HG02981 (cell line): ENCODE measurements at regions not wholly inside any gene's neighbourhood (a gene's known extent, or its start where the extent isn't known, plus 50 kb on each side); places are given as distances from the start of the nearest gene placed in this dataset.
"Not testable (repeated sequence)": the region's sequence is repeated elsewhere in the genome, so short reads cannot be mapped to it uniquely, and the experiment has no call there.

Experiments used
- ATAC-seq: cut with Tn5 transposase; IDR thresholded peaks from one replicate; pipeline ENCODE4 v1.9.1; 2021; ENCODE audit warnings: mild to moderate bottlenecking, moderate library complexity; ENCODE audit not compliant: unreplicated experiment

GRCh38 chr3:72028726-72029125, 243.8 kb upstream of the PROK2 start:
- ATAC-seq, result not testable (repeated sequence)

GRCh38 chr3:72028307-72028706, 243.4 kb upstream of the PROK2 start:
- ATAC-seq, result not testable (repeated sequence)

DNA sequence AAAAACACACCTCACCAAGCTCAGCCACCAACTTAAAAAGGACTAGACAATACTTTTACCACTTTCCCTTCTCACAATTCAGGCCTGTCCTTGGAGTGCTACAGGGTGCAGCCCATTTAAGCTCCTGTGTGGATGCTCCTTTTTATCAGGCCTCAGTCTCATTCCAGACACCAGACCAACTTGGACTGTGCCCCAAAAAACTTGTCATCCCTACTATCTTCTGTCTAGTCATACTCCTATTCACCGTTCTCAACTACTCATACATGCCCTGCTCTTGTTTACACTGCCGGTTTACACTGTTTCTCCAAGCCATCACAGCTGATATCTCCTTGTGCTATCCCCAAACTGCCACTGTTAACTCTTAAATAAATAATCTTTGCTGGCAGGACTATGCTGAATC, 242.8 kb upstream of the PROK2 start:
- ATAC-seq, result not testable (repeated sequence)

- ATAC-seq, result no peak
Observed at GRCh38 chr3:72022027-72022426, 237.1 kb upstream of the PROK2 start.

DNA sequence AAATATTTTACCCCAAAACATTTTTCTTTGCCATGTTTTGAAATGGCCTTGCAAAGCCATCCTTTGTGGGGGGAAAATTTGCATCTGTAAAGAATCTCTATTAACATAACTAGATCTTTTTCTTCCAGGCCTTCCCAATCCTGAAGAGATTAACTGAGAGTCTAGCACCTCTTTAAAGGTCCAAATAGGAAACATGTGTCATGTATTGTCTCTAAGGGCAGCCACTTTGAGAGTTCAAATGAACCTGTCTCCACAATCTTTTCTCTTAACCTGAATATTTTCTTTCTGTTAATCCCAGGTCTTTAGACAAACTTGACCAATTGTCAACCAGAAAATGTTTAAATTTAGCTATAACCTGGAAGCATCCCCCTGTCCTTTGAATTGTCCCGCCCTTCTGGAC, 236.6 kb upstream of the PROK2 start:
- no peak for ATAC-seq

DNA sequence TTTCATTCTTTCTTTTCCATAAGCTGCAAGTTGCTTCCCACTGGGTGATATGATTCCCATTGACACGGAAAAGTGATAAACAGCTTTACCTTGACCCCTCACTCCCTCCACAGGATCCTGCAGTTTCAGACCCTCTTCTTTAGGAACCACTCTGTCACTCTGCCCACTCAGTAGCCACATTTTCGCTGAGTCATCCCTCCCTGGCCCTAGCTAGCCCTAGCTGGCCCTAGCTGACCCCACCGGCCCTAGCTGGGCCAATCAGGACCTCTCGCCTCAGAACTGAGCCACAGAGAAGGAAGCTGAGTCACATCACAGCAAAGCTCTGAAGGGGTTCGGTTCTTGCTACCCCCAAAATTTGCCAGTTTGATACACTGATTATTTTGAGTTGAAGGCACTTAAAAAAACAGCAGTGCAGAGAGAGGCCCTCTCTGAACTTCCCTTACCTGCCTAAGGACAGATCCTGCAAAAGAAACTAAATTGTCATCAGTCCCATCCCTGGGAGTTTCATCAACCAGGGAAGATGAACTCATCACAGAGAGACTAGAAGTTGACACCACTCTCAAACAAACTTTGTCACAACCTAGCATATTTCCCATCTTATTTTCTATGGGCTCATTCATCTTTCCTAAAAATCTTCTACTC, 233.5 kb upstream of the PROK2 start:
- no peak for ATAC-seq

- ATAC-seq, result no peak
Observed at GRCh38 chr3:72017935-72018334, 233.0 kb upstream of the PROK2 start.

DNA sequence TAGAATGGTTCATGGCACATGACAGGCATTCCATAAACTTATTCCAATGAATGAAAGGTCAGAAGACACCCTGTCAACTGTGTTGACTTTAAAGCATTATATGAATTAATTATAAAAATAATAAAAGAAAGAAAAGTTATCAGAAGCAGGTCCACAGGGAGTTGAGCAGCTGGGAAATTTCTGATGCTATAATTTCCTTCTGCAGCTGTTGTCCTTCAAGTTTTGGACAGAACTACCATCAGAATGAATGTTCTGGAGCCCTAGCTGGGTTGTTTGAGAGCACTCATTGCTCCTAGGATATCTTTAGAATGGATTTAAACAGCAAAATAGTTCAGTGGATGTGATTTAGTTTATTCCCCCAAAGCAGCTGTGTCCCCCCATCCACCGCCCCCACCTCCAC, 232.4 kb upstream of the PROK2 start:
- no peak for ATAC-seq

DNA sequence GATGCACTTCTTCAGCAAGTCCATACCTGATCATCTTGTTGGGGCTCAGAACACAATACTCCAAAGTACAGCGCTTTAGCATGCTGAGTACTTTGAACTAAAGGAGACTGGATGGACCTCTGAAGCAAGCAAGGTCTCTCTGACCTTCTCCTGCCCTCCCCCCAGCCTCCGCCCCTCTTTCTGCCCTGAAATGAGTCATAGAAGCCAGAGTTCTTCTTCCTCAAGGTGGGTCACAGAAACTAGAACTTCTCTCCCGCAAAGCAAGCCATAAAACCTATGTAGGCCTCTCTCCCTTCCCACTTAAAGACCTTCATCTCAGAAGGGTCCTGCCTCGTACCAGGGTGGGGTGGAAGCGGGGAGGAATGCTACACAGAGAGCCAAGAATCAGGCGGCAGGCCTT, 230.5 kb upstream of the PROK2 start:
- no peak for ATAC-seq

DNA sequence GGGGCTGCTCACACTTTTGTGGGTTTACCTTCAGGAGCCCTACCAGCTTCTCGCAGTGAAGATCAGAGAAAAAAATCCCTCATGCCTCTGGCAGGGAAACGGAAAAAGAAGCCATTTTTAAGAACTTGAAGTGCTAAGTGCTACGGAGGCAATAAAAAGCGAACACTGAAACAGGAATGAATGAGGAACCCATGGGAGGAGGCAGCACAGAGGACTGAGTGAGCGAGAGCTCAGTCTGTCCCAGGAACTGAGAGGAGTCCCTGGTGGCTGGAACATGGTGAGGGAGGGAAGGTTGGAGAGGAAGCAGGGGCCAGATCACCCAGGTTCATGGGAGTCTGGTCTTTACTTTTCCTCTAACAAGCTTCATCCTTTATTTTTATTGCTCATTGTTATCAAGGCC, 228.1 kb upstream of the PROK2 start:
- ATAC-seq, result no peak

GRCh38 chr3:72012363-72012762, 227.4 kb upstream of the PROK2 start:
- ATAC-seq, result no peak

DNA sequence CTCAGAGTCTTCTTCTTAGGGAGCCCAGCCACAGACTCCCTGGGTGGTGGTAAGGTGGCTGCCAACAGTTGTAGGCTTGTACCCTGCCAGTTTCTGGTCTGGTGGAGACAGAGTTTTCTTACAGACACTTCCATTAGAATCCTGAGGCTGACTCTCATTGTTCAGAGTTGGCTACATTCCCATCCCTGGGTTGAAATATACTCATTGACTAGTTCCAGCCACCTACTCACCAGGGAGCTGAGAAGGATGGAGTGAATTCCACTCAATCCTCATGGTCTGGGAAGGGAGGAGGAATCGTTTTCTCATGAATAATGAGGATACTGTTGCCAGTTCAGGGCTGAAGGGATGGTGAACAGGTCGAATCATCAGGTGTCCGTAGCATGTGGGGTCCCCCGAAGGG, 226.5 kb upstream of the PROK2 start:
- no peak for ATAC-seq

GRCh38 chr3:72009851-72010443, 225.0 kb upstream of the PROK2 start:
- ATAC-seq, result no peak

DNA sequence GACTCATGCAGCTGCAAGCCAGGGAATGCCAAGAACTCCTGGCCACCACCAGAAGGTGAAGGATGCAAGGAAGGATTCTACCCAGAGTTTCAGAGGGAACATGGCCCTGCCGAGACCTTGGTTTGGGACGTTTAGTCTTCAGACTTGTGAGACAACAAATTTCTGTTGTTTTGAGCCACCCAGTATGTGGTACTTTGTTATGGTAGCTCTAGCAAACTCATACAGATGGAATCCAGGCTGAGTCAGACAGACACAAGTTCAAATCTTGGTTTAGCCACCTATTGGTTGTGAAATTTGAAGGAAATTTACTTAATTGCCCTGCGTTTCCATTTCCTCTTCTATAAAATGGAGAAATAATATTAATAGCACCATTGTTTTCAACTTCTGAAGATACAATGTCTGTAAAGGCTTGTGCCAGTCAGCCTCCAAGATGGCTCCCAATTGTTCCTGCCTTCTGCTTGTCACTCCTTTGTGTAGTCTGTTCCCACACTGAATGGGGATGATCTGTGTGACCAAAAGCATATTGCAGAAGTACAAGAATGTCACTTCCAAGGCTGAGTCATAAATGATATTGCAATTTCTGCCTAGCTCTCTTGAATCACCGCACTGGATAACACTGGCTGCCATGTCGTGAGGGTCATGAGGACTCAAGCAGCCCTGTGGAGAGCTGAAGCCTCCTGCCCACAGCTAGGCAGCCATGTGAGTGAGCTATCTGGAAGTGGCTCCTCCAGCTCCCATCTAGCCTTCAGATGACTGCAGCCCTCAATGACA, 223.5 kb upstream of the PROK2 start:
- ATAC-seq, result no peak

DNA sequence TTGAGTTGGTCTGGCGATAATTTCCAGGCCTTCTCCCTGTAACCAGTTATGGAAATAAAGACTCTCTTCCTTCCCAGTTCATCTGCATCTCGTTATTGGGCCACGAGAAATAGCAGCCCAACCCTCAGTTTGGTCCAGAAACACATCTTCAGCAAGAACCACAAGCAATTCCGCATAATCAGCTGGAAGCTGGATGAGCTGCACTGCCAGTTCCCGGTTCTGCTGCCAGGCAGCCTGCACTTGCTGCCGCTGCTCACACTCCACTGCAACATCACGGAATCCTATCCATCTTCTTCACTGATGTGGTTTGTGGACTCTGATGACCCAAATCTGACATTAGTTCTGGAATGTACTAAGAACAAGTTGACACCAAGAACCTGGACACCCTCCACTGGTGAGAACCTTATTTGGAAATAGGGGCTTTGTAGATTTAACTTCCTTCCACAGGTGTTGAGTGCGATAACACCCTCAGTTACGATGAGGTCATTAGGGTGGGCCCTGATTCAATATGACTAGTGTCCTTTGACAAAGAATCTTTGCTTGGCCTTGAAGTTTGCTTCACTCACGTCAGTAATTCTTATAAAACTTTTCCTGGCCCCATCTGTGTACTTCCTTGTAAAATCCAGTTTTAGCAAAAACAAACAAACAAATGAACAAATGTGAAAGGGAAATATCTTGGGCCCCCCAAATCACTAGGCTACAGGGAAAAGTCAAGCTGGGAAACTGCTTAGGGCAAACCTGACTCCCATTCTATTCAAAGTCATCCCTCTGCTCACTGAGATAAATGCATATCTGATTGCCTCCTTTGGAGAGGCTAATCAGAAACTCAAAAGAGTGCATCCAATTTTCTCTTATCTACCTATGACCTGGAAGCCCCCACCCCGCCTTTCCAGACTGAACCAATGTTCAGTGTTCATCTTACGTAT, 221.9 kb upstream of the PROK2 start:
- no peak for ATAC-seq

GRCh38 chr3:72004749-72005292, 219.9 kb upstream of the PROK2 start:
- ATAC-seq, result no peak

- ATAC-seq, result no peak
Observed at GRCh38 chr3:72003936-72004335, 219.0 kb upstream of the PROK2 start.

DNA sequence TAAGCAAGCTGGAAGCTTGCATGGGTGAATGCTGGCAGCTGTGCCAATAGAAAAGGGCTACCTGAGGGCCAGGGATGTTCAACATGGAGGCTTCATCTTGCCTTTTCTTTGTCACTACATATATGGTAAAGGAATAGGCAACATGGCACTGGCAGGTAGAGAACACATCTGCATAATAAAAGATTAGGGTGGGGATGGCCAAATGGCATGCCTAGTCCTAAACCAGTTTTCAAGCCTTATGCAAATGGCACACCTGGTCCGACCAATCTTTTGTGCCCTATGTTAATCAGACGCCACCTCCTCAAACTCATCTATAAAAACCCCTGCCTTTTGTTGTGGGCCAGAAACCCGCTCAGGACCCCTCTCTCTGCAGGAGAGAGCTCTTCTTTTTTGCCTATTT, 216.8 kb upstream of the PROK2 start:
- no peak for ATAC-seq

GRCh38 chr3:71998995-71999673, 214.2 kb upstream of the PROK2 start:
- no peak for ATAC-seq

DNA sequence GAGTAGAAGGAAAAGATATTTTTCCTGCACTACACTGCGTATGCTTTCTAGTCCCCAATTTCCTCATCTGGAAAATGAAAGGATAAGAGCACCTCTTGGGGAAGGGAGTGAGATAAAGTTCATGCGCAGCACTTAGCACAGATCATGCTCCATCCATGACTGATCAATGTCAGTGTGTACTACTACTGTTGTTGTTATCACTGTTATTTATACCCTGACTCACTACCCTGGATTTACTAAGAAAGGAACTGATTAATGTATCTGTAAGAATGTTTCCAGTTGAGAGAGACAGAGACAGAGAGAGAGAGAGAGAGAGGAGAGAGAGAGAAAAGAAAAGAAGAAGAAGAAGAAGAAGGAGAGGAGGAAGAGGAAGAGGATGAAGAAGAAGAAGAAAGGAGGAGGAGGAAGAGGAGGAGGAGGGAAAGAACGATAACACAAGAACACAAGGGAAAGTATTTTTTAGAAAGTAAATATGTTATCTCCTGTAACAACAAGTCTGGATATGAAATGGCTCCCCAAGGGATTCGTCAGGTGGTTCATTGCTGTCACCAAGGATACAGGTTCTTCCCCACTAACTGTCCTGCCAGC, 212.2 kb upstream of the PROK2 start:
- no peak for ATAC-seq
